Hepatocyte (in vitro differentiated cells): ENCODE measurements at regions not wholly inside any gene's neighbourhood (a gene's known extent, or its start where the extent isn't known, plus 50 kb on each side); places are given as distances from the start of the nearest gene placed in this dataset.

Source experiments
- DNase-seq: peaks from one replicate; pipeline ENCODE4 v3.0.0-alpha.2; 2016; ENCODE audit warnings: low spot score
- H2AFZ ChIP-seq: fragments of 200-600 bp; sonication (generic); 2 replicates; pipeline ENCODE4 v1.6.0; 2016; ENCODE audit warnings: antibody characterized with exemption, mild to moderate bottlenecking
- H3K27ac ChIP-seq: fragments of 200-600 bp; sonication (generic); 2 replicates; pipeline ENCODE4 v1.5.1; 2016; ENCODE audit warnings: mild to moderate bottlenecking
- H3K27me3 ChIP-seq: fragments of 200-600 bp; sonication (generic); 2 replicates; pipeline ENCODE4 v1.6.1; 2016
- H3K36me3 ChIP-seq: fragments of 200-600 bp; sonication (generic); replicated peaks from 2 replicates; pipeline ENCODE4 v1.5.1; 2016; ENCODE audit warnings: low read depth; ENCODE audit not compliant: insufficient read depth
- H3K4me1 ChIP-seq: fragments of 200-600 bp; sonication (generic); 2 replicates; pipeline ENCODE4 v1.5.1; 2016; ENCODE audit warnings: mild to moderate bottlenecking, moderate library complexity; ENCODE audit not compliant: insufficient read depth
- H3K4me2 ChIP-seq: fragments of 200-600 bp; sonication (generic); 2 replicates; pipeline ENCODE4 v1.6.0; 2016
- H3K4me3 ChIP-seq: fragments of 200-600 bp; sonication (generic); 2 replicates; pipeline ENCODE4 v1.5.1; 2016; ENCODE audit warnings: mild to moderate bottlenecking
- H3K79me2 ChIP-seq: fragments of 200-600 bp; sonication (generic); 2 replicates; pipeline ENCODE4 v1.6.0; 2017; ENCODE audit warnings: mild to moderate bottlenecking
- H3K9me2 ChIP-seq: fragments of 200-600 bp; sonication (generic); replicated peaks from 2 replicates; pipeline ENCODE4 v1.6.0; 2017; ENCODE audit warnings: mild to moderate bottlenecking; ENCODE audit not compliant: insufficient read depth
- H3K9me3 ChIP-seq: fragments of 200-600 bp; sonication (generic); 2 replicates; pipeline ENCODE4 v1.5.1; 2016; ENCODE audit warnings: low read depth, mild to moderate bottlenecking
- H4K20me1 ChIP-seq: fragments of 200-600 bp; sonication (generic); 2 replicates; pipeline ENCODE4 v1.6.0; 2016; ENCODE audit warnings: mild to moderate bottlenecking; ENCODE audit not compliant: insufficient read depth, poor library complexity, severe bottlenecking
- CTCF ChIP-seq: fragments of 200-600 bp; sonication (generic); IDR thresholded peaks from 2 replicates; pipeline ENCODE4 v1.5.1; 2016; ENCODE audit warnings: antibody characterized with exemption, mild to moderate bottlenecking; ENCODE audit not compliant: poor library complexity
- EZH2 ChIP-seq: fragments of 200-600 bp; sonication (generic); IDR thresholded peaks from 2 replicates; pipeline ENCODE4 v1.6.1; 2016; ENCODE audit warnings: antibody characterized with exemption, mild to moderate bottlenecking, borderline replicate concordance
- EZH2phosphoT487 ChIP-seq: fragments of 200-600 bp; sonication (generic); IDR thresholded peaks from one replicate; pipeline ENCODE4 v1.6.1; 2018; ENCODE audit warnings: antibody characterized with exemption, mild to moderate bottlenecking, low read depth, moderate library complexity; ENCODE audit not compliant: unreplicated experiment, severe bottlenecking
- WGBS: methylation state at CpG from one replicate; pipeline ENCODE4 v1.1.6; 2016; ENCODE audit warnings: low lambda C conversion rate; ENCODE audit errors: missing lambda C conversion rate; 5-methylcytosine and 5-hydroxymethylcytosine counted together

- Histone ChIP-seq H3K4me3 (no peak overlapping the region), H3K4me1 (no peaks in the 10 kb centered on the region), H3K79me2 (no peaks in the 10 kb centered on the region), H2AFZ (no peak overlapping the region), H3K27ac (no peak overlapping the region), H4K20me1 (no peaks in the 10 kb centered on the region), H3K36me3 (no peaks in the 10 kb centered on the region), H3K27me3 (no peaks in the 10 kb centered on the region), H3K4me2 (no peak overlapping the region), H3K9me2 (no peaks in the 10 kb centered on the region), H3K9me3 (no peaks in the 10 kb centered on the region)
- 76% methylated on average over 3 of the region's 3 CpGs for WGBS
- TF ChIP-seq EZH2 (no peak), CTCF (no peak), EZH2phosphoT487 (no peak)
- DNase-seq = no peak
Observed at GRCh38 chr14:29350496-29350895, 577.2 kb downstream of the PRKD1 start.

- H3K4me2 ChIP-seq = no peak overlapping the region
- no peaks in the 10 kb centered on the region for H3K36me3 ChIP-seq
- DNase-seq = no peak
- no peak overlapping the region for H3K27ac ChIP-seq
- no peaks in the 10 kb centered on the region for H3K9me3 ChIP-seq
- TF ChIP-seq EZH2 (no peak), CTCF (no peak), EZH2phosphoT487 (no peak)
- H3K27me3 ChIP-seq = no peaks in the 10 kb centered on the region
- H3K4me3 ChIP-seq = no peak overlapping the region
- H2AFZ ChIP-seq = no peak overlapping the region
- no peaks in the 10 kb centered on the region for H3K4me1 ChIP-seq
- 86% methylated on average over 4 of the region's 4 CpGs for WGBS
- no peaks in the 10 kb centered on the region for H3K9me2 ChIP-seq
- H3K79me2 ChIP-seq = no peaks in the 10 kb centered on the region
- H4K20me1 ChIP-seq = no peaks in the 10 kb centered on the region
Observed at GRCh38 chr14:29351996-29352705, 575.5 kb downstream of the PRKD1 start.

- no peak overlapping the region for H3K4me2 ChIP-seq
- H3K4me3 ChIP-seq = no peak overlapping the region
- no peaks in the 10 kb centered on the region for H4K20me1 ChIP-seq
- H3K4me1 ChIP-seq = no peaks in the 10 kb centered on the region
- H3K27me3 ChIP-seq = no peaks in the 10 kb centered on the region
- no peaks in the 10 kb centered on the region for H3K9me3 ChIP-seq
- TF ChIP-seq CTCF (no peak), EZH2phosphoT487 (no peak), EZH2 (no peak)
- H3K9me2 ChIP-seq = no peaks in the 10 kb centered on the region
- H3K79me2 ChIP-seq = no peaks in the 10 kb centered on the region
- WGBS = 80% methylated on average over 1 of the region's 1 CpG
- H2AFZ ChIP-seq = no peak overlapping the region
- H3K27ac ChIP-seq = no peak overlapping the region
- DNase-seq = no peak
- no peaks in the 10 kb centered on the region for H3K36me3 ChIP-seq
Observed at GRCh38 chr14:29352706-29353080, 575.0 kb downstream of the PRKD1 start.

GRCh38 chr14:29353513-29353912, 574.1 kb downstream of the PRKD1 start:
- no peaks in the 10 kb centered on the region for H3K4me1 ChIP-seq
- no peak overlapping the region for H3K4me2 ChIP-seq
- no peak for DNase-seq
- no peaks in the 10 kb centered on the region for H3K36me3 ChIP-seq
- H3K27ac ChIP-seq = no peak overlapping the region
- no peaks in the 10 kb centered on the region for H3K9me2 ChIP-seq
- no peaks in the 10 kb centered on the region for H3K79me2 ChIP-seq
- no peak overlapping the region for H3K4me3 ChIP-seq
- no peaks in the 10 kb centered on the region for H3K27me3 ChIP-seq
- WGBS = 87% methylated on average over 5 of the region's 5 CpGs
- no peak overlapping the region for H2AFZ ChIP-seq
- no peaks in the 10 kb centered on the region for H4K20me1 ChIP-seq
- H3K9me3 ChIP-seq = no peaks in the 10 kb centered on the region
- TF ChIP-seq EZH2 (no peak), EZH2phosphoT487 (no peak), CTCF (no peak)
